H9 (cell line): ENCODE measurements at regions not wholly inside any gene's neighbourhood (a gene's known extent, or its start where the extent isn't known, plus 50 kb on each side); places are given as distances from the start of the nearest gene placed in this dataset.

Source experiments
- DNase-seq: peaks from one replicate; pipeline ENCODE4 v3.0.0-alpha.2; 2017
- H2AFZ ChIP-seq: one replicate; pipeline ENCODE4 v1.6.1; 2013; ENCODE audit warnings: mild to moderate bottlenecking, low read length, control low read depth, moderate library complexity
- H2AK5ac ChIP-seq: 2 replicates; pipeline ENCODE4 v1.6.1; 2013; ENCODE audit warnings: low read length, control low read depth, mixed read lengths; ENCODE audit not compliant: insufficient read length
- H2BK120ac ChIP-seq: one replicate; pipeline ENCODE4 v1.6.1; 2013; ENCODE audit warnings: low read depth, mild to moderate bottlenecking, low read length, control low read depth, inconsistent platforms; ENCODE audit not compliant: poor library complexity, severe bottlenecking
- H2BK12ac ChIP-seq: 2 replicates; pipeline ENCODE4 v1.6.1; 2013; ENCODE audit warnings: low read length, control low read depth, mixed read lengths, low read depth; ENCODE audit not compliant: insufficient read length
- H2BK15ac ChIP-seq: 2 replicates; pipeline ENCODE4 v1.6.1; 2013; ENCODE audit warnings: low read depth, low read length, control low read depth
- H2BK20ac ChIP-seq: one replicate; pipeline ENCODE4 v1.6.1; 2013; ENCODE audit warnings: low read depth, mild to moderate bottlenecking, low read length, control low read depth, inconsistent platforms; ENCODE audit not compliant: poor library complexity, severe bottlenecking
- H2BK5ac ChIP-seq: 2 replicates; pipeline ENCODE4 v1.6.1; 2013; ENCODE audit warnings: low read length, control low read depth, mixed read lengths; ENCODE audit not compliant: insufficient read length
- H3K14ac ChIP-seq: 2 replicates; pipeline ENCODE4 v1.6.1; 2013; ENCODE audit warnings: low read length, control low read depth; ENCODE audit not compliant: insufficient read depth
- H3K18ac ChIP-seq: 2 replicates; pipeline ENCODE4 v1.6.1; 2013; ENCODE audit warnings: low read depth, mild to moderate bottlenecking, mixed read lengths, low read length, control low read depth; ENCODE audit not compliant: insufficient read length
- H3K23ac ChIP-seq: 2 replicates; pipeline ENCODE4 v1.6.1; 2013; ENCODE audit warnings: low read length, control low read depth, mixed read lengths, low read depth; ENCODE audit not compliant: insufficient read length
- H3K23me2 ChIP-seq: 2 replicates; pipeline ENCODE4 v1.6.1; 2013; ENCODE audit warnings: low read depth, mild to moderate bottlenecking, mixed read lengths, low read length, control low read depth; ENCODE audit not compliant: insufficient read length, poor library complexity, severe bottlenecking
- H3K27ac ChIP-seq: 2 replicates; pipeline ENCODE4 v1.5.1; 2013; ENCODE audit warnings: low read length, control low read depth, mixed read lengths, low read depth; ENCODE audit not compliant: insufficient read length
- H3K27me3 ChIP-seq: 2 replicates; pipeline ENCODE4 v1.6.1; 2013; ENCODE audit warnings: low read length, control low read depth, inconsistent platforms; ENCODE audit not compliant: insufficient read depth
- H3K4ac ChIP-seq: 2 replicates; pipeline ENCODE4 v1.6.1; 2013; ENCODE audit warnings: low read depth, mild to moderate bottlenecking, control low read depth, inconsistent platforms, low read length, moderate library complexity
- H3K4me1 ChIP-seq: 2 replicates; pipeline ENCODE4 v1.6.1; 2013; ENCODE audit warnings: low read length, control low read depth, inconsistent platforms; ENCODE audit not compliant: insufficient read depth
- H3K4me2 ChIP-seq: 2 replicates; pipeline ENCODE4 v1.6.1; 2013; ENCODE audit warnings: low read length, control low read depth, mixed read lengths; ENCODE audit not compliant: insufficient read length, insufficient read depth
- H3K56ac ChIP-seq: 2 replicates; pipeline ENCODE4 v1.6.1; 2013; ENCODE audit warnings: low read depth, mild to moderate bottlenecking, mixed read lengths, low read length, control low read depth; ENCODE audit not compliant: insufficient read length
- H3K79me1 ChIP-seq: 2 replicates; pipeline ENCODE4 v1.6.1; 2013; ENCODE audit warnings: low read depth, mild to moderate bottlenecking, moderate library complexity, low read length, control low read depth, inconsistent platforms; ENCODE audit not compliant: insufficient read depth, poor library complexity, severe bottlenecking
- H3K79me2 ChIP-seq: 2 replicates; pipeline ENCODE4 v1.6.1; 2013; ENCODE audit warnings: low read length, control low read depth, inconsistent platforms; ENCODE audit not compliant: insufficient read depth
- H3K9ac ChIP-seq: 2 replicates; pipeline ENCODE4 v1.6.1; 2013; ENCODE audit warnings: low read length, control low read depth, mixed read lengths; ENCODE audit not compliant: insufficient read length; ENCODE audit errors: extremely low read depth
- H3K9me3 ChIP-seq: one replicate; pipeline ENCODE4 v1.6.1; 2013; ENCODE audit warnings: low read depth, low read length, inconsistent platforms; ENCODE audit not compliant: control insufficient read depth
- H3T11ph ChIP-seq: one replicate; pipeline ENCODE4 v1.6.1; 2013; ENCODE audit warnings: mild to moderate bottlenecking, low read length, control low read depth, inconsistent platforms
- H4K20me1 ChIP-seq: one replicate; pipeline ENCODE4 v1.6.1; 2013; ENCODE audit not compliant: control insufficient read depth, insufficient read length, insufficient read depth
- H4K5ac ChIP-seq: 2 replicates; pipeline ENCODE4 v1.6.1; 2013; ENCODE audit warnings: low read depth, mild to moderate bottlenecking, mixed read lengths, low read length, control low read depth; ENCODE audit not compliant: insufficient read length
- H4K8ac ChIP-seq: replicated peaks from 2 replicates; pipeline ENCODE4 v1.6.1; 2013; ENCODE audit warnings: low read length, control low read depth, mixed read lengths, low read depth; ENCODE audit not compliant: insufficient read length
- H4K91ac ChIP-seq: 2 replicates; pipeline ENCODE4 v1.6.1; 2013; ENCODE audit warnings: low read depth, mild to moderate bottlenecking, moderate library complexity, mixed read lengths, low read length, control low read depth; ENCODE audit not compliant: insufficient read length
- H3K27ac Mint-ChIP-seq, 3 experiments: 2 replicates in 2 of 3; 3 replicates in 1 of 3; pipeline ENCODE4 v1.8.0; 2020 to 2021; ENCODE audit warnings: mixed read lengths in 3 of 3, mild to moderate bottlenecking in 1 of 3, moderate library complexity in 1 of 3
- H3K27me3 Mint-ChIP-seq: 2 replicates; pipeline ENCODE4 v1.8.0; 2021; ENCODE audit warnings: low read depth, mild to moderate bottlenecking, moderate library complexity, mixed read lengths
- H3K36me3 Mint-ChIP-seq, 3 experiments: 2 replicates in 2 of 3; 3 replicates in 1 of 3; pipeline ENCODE4 v1.8.0; 2020 to 2021; ENCODE audit warnings: low read depth in 3 of 3, mixed read lengths in 3 of 3; ENCODE audit not compliant: insufficient read depth in 1 of 3
- H3K4me1 Mint-ChIP-seq, 2 experiments: 2 replicates each; pipeline ENCODE4 v1.8.0; 2020; ENCODE audit warnings: mixed read lengths in 2 of 2
- H3K4me3 Mint-ChIP-seq, 2 experiments: 2 replicates in 1 of 2; 3 replicates in 1 of 2; pipeline ENCODE4 v1.8.0; 2020 to 2021; ENCODE audit warnings: mild to moderate bottlenecking in 2 of 2, mixed read lengths in 2 of 2, moderate library complexity in 1 of 2
- H3K9me3 Mint-ChIP-seq, 2 experiments: 2 replicates in 1 of 2; 3 replicates in 1 of 2; pipeline ENCODE4 v1.8.0; 2020; ENCODE audit warnings: mild to moderate bottlenecking in 2 of 2, mixed read lengths in 2 of 2, moderate library complexity in 1 of 2
- WGBS: extraction: QIAGEN DNeasy Blood & Tissue Kit; methylation state at CpG from one replicate; pipeline ENCODE4 v1.1.7; 2013; ENCODE audit warnings: missing lambda C conversion rate, low lambda C conversion rate, mixed read lengths; ENCODE audit not compliant: insufficient read length; ENCODE audit errors: extremely low coverage; 5-methylcytosine and 5-hydroxymethylcytosine counted together
- TF ChIP-seq, protein P1 (sequence below): fragments of 200-600 bp; sonication (generic); conservative IDR thresholded peaks from 3 replicates; pipeline ENCODE4 v1.8.0; 2021; ENCODE audit warnings: antibody characterized with exemption, mild to moderate bottlenecking

DNA sequence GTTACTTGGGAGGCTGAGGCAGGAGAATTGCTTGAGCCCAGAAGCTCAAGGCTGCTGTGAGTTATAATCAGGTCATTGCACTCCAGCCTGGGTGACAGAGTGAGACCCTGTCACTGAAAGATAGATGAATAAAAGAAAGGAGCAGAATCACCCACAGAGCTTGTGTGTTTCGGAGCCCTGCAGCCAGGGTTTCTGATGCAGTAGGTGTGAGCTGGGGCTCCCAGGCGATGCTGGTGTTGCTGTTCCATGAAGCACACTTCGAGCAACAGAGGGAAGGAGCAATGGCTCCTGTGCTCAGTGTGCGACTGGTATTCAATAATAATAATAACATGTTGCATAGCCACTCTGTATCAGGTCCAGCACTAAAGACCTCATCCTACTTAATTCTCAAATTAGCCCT lies 197.5 kb upstream of the CST7 start:
- Histone ChIP-seq H2AFZ (no peak overlapping the region), H3T11ph (no peak overlapping the region), H2BK15ac (no peak overlapping the region), H3K56ac (no peak overlapping the region), H3K4me2 (no peak overlapping the region), H3K79me2 (no peaks in the 10 kb centered on the region), H2BK12ac (no peak overlapping the region), H3K4ac (no peak overlapping the region), H3K4me1 (no peaks in the 10 kb centered on the region), H3K9me3 (no peaks in the 10 kb centered on the region), H3K9ac (no peak overlapping the region), H3K79me1 (no peaks in the 10 kb centered on the region), H3K23me2 (no peaks in the 10 kb centered on the region), H4K91ac (no peak overlapping the region), H2AK5ac (no peak overlapping the region), H3K27me3 (no peaks in the 10 kb centered on the region), H2BK5ac (no peak overlapping the region), H4K20me1 (no peaks in the 10 kb centered on the region), H3K23ac (no peak overlapping the region), H2BK120ac (no peak overlapping the region), H3K18ac (no peak overlapping the region), H3K27ac (no peak overlapping the region), H2BK20ac (no peak overlapping the region), H3K14ac (no peak overlapping the region), H4K8ac (no peak overlapping the region), H4K5ac (no peak overlapping the region)
- DNase-seq = no peak
- H3K27me3 Mint-ChIP-seq = no peaks in the 10 kb centered on the region; the same call in 1 of the 2 replicates
- no peak overlapping the region for H3K4me3 Mint-ChIP-seq
- H3K27ac Mint-ChIP-seq = no peak overlapping the region
- peaks cover 8 to 17% of the 10 kb centered on the region in 2 experiments for H3K4me1 Mint-ChIP-seq
- H3K9me3 Mint-ChIP-seq = no peaks in the 10 kb centered on the region; a peak in 1 of 5 replicates
- H3K36me3 Mint-ChIP-seq = no peaks in the 10 kb centered on the region
- TF ChIP-seq, protein P1, sequence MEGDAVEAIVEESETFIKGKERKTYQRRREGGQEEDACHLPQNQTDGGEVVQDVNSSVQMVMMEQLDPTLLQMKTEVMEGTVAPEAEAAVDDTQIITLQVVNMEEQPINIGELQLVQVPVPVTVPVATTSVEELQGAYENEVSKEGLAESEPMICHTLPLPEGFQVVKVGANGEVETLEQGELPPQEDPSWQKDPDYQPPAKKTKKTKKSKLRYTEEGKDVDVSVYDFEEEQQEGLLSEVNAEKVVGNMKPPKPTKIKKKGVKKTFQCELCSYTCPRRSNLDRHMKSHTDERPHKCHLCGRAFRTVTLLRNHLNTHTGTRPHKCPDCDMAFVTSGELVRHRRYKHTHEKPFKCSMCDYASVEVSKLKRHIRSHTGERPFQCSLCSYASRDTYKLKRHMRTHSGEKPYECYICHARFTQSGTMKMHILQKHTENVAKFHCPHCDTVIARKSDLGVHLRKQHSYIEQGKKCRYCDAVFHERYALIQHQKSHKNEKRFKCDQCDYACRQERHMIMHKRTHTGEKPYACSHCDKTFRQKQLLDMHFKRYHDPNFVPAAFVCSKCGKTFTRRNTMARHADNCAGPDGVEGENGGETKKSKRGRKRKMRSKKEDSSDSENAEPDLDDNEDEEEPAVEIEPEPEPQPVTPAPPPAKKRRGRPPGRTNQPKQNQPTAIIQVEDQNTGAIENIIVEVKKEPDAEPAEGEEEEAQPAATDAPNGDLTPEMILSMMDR = no peak
- no CpG with 5 or more reads among the region's 4 CpGs for WGBS
